CD4-positive, alpha-beta T cell (primary cell): ENCODE measurements at regions not wholly inside any gene's neighbourhood (a gene's known extent, or its start where the extent isn't known, plus 50 kb on each side); places are given as distances from the start of the nearest gene placed in this dataset.

ENCODE experiments used
- ATAC-seq: fragments of 200-7000 bp; cut with Tn5 transposase; one replicate; pipeline ENCODE4 v1.10.0; 2022; ENCODE audit warnings: mild to moderate bottlenecking; ENCODE audit not compliant: poor library complexity
- CTCF ChIA-PET: fragments of 350-600 bp; sonication (Branson Sonifier 250); formaldehyde crosslinking; loops from one replicate; lab custom pipeline; 2021; ENCODE audit warnings: antibody characterized with exemption, inconsistent platforms; lab: Charles Lee
- POLR2A ChIA-PET: fragments of 350-600 bp; sonication (Branson Sonifier 250); formaldehyde crosslinking; loops from one replicate; lab custom pipeline; 2021; ENCODE audit warnings: antibody characterized with exemption, inconsistent platforms; lab: Charles Lee
- DNase-seq, 14 experiments: peaks; one replicate each; pipeline ENCODE4 v3.0.0-alpha.2; 2013 to 2020; ENCODE audit warnings: mixed read lengths in 2 of 14
- H3K27ac ChIP-seq, 2 donors: one replicate each; pipeline versions ENCODE4 v1.5.1 to v1.7.0; 2013; ENCODE audit warnings: low read length in 2 of 2, low read depth in 1 of 2, mild to moderate bottlenecking in 1 of 2
- H3K27me3 ChIP-seq, 2 experiments: 1 replicate in 1 of 2; 2 replicates in 1 of 2; pipeline versions ENCODE4 v1.6.1 to v1.7.0; 2013; ENCODE audit warnings: low read length in 2 of 2, control low read depth in 1 of 2, mild to moderate bottlenecking in 1 of 2, moderate library complexity in 1 of 2; ENCODE audit not compliant: insufficient read depth in 2 of 2, control insufficient read depth in 1 of 2
- H3K36me3 ChIP-seq: one replicate; pipeline ENCODE4 v1.6.1; 2013; ENCODE audit warnings: low read length, control low read depth; ENCODE audit not compliant: insufficient read depth
- H3K4me1 ChIP-seq: one replicate; pipeline ENCODE4 v1.6.1; 2013; ENCODE audit warnings: low read length, control low read depth; ENCODE audit not compliant: insufficient read depth
- H3K4me3 ChIP-seq: one replicate; pipeline ENCODE4 v1.5.1; 2013; ENCODE audit warnings: mild to moderate bottlenecking, low read length, moderate library complexity
- H3K9me3 ChIP-seq, 2 experiments: 1 replicate in 1 of 2; 2 replicates in 1 of 2; pipeline versions ENCODE4 v1.6.1 to v1.7.0; 2013; ENCODE audit warnings: low read length in 2 of 2, mild to moderate bottlenecking in 2 of 2, control low read depth in 1 of 2, moderate library complexity in 1 of 2; ENCODE audit not compliant: control insufficient read depth in 1 of 2, insufficient read depth in 1 of 2
- H3K27ac Mint-ChIP-seq: one replicate; pipeline ENCODE4 v1.8.0; 2020; ENCODE audit warnings: mixed read lengths
- H3K27me3 Mint-ChIP-seq: one replicate; pipeline ENCODE4 v1.8.0; 2021; ENCODE audit warnings: mixed read lengths
- H3K36me3 Mint-ChIP-seq: one replicate; pipeline ENCODE4 v1.8.0; 2021; ENCODE audit warnings: low read depth, mixed read lengths
- H3K4me1 Mint-ChIP-seq: one replicate; pipeline ENCODE4 v1.8.0; 2021; ENCODE audit warnings: low read depth, mixed read lengths
- H3K4me3 Mint-ChIP-seq: one replicate; pipeline ENCODE4 v1.8.0; 2020; ENCODE audit warnings: mild to moderate bottlenecking, mixed read lengths
- H3K9me3 Mint-ChIP-seq: one replicate; pipeline ENCODE4 v1.8.0; 2020; ENCODE audit warnings: mixed read lengths
- intact Hi-C, 2 experiments: fragments of 100-400 bp; cut with DNase I in 1 of 2; cut with micrococcal nuclease in 1 of 2; formaldehyde crosslinking; loops; one replicate each; pipeline versions ENCODE4 v1.15.1 to v1.9.0; 2023 to 2025; cut with DNase I, micrococcal nuclease
- TF ChIP-seq, protein P1 (sequence below): fragments of 200-600 bp; IDR thresholded peaks from one replicate; pipeline ENCODE4 v1.8.0; 2022; ENCODE audit warnings: antibody characterized with exemption, mild to moderate bottlenecking

DNA sequence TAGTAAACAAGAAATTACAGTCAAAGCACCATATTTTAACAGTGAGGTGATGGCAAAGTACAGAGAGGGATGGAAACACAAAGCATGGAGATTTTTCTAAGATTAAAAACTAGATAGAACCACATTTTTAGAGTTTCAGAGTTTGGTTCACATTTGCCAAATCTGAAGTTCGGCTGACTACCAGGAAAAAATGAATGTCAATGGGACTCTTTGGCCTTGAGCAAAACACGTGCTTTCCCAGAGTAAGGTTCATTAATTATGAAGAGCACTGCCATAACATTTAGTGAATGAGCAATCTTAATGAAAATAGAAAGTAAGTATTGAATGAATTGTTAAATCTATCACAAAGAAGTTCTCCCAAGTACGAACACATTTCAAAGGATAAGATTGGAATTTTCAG lies 571.2 kb upstream of the VRK2 start:
- no peaks in the 10 kb centered on the region for H3K4me1 ChIP-seq
- H3K4me3 ChIP-seq: no peak overlapping the region
- no peaks in the 10 kb centered on the region for H3K27me3 ChIP-seq
- Mint-ChIP-seq H3K27me3 (no peaks in the 10 kb centered on the region), H3K9me3 (no peaks in the 10 kb centered on the region), H3K4me3 (no peak overlapping the region), H3K36me3 (no peaks in the 10 kb centered on the region), H3K27ac (no peak overlapping the region), H3K4me1 (no peaks in the 10 kb centered on the region)
- intact Hi-C loops: no loop called here
- peaks cover 0 to 6% of the 10 kb centered on the region in 2 experiments for H3K9me3 ChIP-seq
- CTCF ChIA-PET: no interaction called here
- H3K36me3 ChIP-seq: no peaks in the 10 kb centered on the region
- TF ChIP-seq, protein P1, sequence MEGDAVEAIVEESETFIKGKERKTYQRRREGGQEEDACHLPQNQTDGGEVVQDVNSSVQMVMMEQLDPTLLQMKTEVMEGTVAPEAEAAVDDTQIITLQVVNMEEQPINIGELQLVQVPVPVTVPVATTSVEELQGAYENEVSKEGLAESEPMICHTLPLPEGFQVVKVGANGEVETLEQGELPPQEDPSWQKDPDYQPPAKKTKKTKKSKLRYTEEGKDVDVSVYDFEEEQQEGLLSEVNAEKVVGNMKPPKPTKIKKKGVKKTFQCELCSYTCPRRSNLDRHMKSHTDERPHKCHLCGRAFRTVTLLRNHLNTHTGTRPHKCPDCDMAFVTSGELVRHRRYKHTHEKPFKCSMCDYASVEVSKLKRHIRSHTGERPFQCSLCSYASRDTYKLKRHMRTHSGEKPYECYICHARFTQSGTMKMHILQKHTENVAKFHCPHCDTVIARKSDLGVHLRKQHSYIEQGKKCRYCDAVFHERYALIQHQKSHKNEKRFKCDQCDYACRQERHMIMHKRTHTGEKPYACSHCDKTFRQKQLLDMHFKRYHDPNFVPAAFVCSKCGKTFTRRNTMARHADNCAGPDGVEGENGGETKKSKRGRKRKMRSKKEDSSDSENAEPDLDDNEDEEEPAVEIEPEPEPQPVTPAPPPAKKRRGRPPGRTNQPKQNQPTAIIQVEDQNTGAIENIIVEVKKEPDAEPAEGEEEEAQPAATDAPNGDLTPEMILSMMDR: no peak
- no peak for DNase-seq
- POLR2A ChIA-PET: no interaction called here
- ATAC-seq: no peak
- H3K27ac ChIP-seq: no peak overlapping the region

DNA sequence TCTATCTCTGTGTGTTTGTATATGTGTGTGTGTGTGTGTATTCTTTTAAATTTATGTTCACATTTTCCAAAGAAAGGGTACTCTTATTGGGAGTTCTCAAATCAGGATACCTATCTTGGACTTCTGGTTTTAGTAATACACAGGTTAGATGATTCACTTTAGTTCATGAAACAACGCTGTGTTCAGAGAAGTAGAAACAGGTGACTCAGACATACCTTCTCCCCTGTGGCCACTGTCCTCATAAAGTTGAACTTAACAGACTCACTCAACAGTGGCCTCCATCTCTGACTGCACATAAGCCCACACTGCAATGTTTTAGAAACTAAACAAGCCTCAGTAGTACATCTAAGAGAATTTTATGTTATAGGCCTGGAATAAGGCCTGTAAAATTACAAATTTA lies 566.6 kb upstream of the VRK2 start:
- no peak overlapping the region for H3K4me3 ChIP-seq
- ChIA-PET CTCF (no interaction called here), POLR2A (no interaction called here)
- Mint-ChIP-seq H3K9me3 (no peaks in the 10 kb centered on the region), H3K36me3 (no peaks in the 10 kb centered on the region), H3K4me1 (no peaks in the 10 kb centered on the region), H3K27ac (no peak overlapping the region), H3K27me3 (no peaks in the 10 kb centered on the region), H3K4me3 (no peak overlapping the region)
- no peaks in the 10 kb centered on the region for H3K36me3 ChIP-seq
- H3K27me3 ChIP-seq: no peaks in the 10 kb centered on the region
- H3K9me3 ChIP-seq: peaks cover 0 to 6% of the 10 kb centered on the region in 2 experiments
- intact Hi-C loops: no loop called here
- H3K4me1 ChIP-seq: no peaks in the 10 kb centered on the region
- H3K27ac ChIP-seq: no peak overlapping the region
- DNase-seq: no peak
- ATAC-seq: no peak
- TF ChIP-seq, protein P1: no peak

DNA sequence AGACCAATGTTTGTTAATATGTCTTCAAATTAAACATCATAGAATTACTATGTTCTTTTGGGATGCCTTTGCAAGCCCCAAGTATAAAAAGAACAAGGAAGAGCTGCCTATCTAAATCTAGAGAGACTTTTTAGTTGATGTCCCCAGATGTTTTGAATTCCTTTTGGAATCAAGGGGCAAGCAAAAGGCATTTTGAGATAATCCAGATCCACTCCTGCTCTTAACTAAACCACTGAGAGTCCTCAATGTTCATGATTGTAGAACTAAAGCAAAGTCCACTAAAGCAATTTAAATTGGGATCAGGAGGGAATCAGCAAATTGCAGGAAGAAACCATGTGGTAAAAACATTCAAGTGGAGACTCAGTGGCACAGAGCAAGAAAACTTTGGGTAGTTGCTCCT lies 558.5 kb upstream of the VRK2 start:
- H3K27me3 ChIP-seq: no peaks in the 10 kb centered on the region
- H3K4me1 ChIP-seq: no peaks in the 10 kb centered on the region
- H3K36me3 ChIP-seq: no peaks in the 10 kb centered on the region
- Mint-ChIP-seq H3K9me3 (no peaks in the 10 kb centered on the region), H3K4me3 (no peak overlapping the region), H3K27ac (no peak overlapping the region), H3K4me1 (no peaks in the 10 kb centered on the region), H3K27me3 (no peaks in the 10 kb centered on the region), H3K36me3 (no peaks in the 10 kb centered on the region)
- ATAC-seq (no peak), DNase-seq (no peak)
- H3K9me3 ChIP-seq: no peaks in the 10 kb centered on the region
- CTCF ChIA-PET: no interaction called here
- intact Hi-C loops: no loop called here
- POLR2A ChIA-PET: no interaction called here
- no peak overlapping the region for H3K27ac ChIP-seq
- H3K4me3 ChIP-seq: no peak overlapping the region
- TF ChIP-seq, protein P1: no peak
